WTC11 (cell line): ENCODE measurements at regions not wholly inside any gene's neighbourhood (a gene's known extent, or its start where the extent isn't known, plus 50 kb on each side); places are given as distances from the start of the nearest gene placed in this dataset.

Experiments
- ATAC-seq: fragments of 200-7000 bp; cut with Tn5 transposase; 2 replicates; pipeline ENCODE4 v1.10.0; 2021; ENCODE audit warnings: mild to moderate bottlenecking, moderate library complexity
- CTCF ChIA-PET: fragments of 300-600 bp; sonication (Branson Sonifier 250); formaldehyde crosslinking; loops from one replicate; lab custom pipeline; 2021; ENCODE audit warnings: antibody characterized with exemption; lab: Charles Lee
- POLR2A ChIA-PET: fragments of 350-600 bp; sonication (Branson Sonifier 250); formaldehyde crosslinking; loops from one replicate; lab custom pipeline; 2021; ENCODE audit warnings: antibody characterized with exemption; lab: Charles Lee
- DNase-seq: peaks from one replicate; pipeline ENCODE4 v3.0.0; 2021; ENCODE audit warnings: low spot score
- H3K27ac Mint-ChIP-seq: 2 replicates; pipeline ENCODE4 v1.8.0; 2021; ENCODE audit warnings: mixed read lengths
- H3K27me3 Mint-ChIP-seq: 2 replicates; pipeline ENCODE4 v1.8.0; 2021; ENCODE audit warnings: low read depth, mild to moderate bottlenecking, moderate library complexity, mixed read lengths
- H3K36me3 Mint-ChIP-seq: 2 replicates; pipeline ENCODE4 v1.8.0; 2021; ENCODE audit warnings: mixed read lengths
- H3K4me1 Mint-ChIP-seq: 2 replicates; pipeline ENCODE4 v1.8.0; 2022; ENCODE audit warnings: mixed read lengths
- H3K4me3 Mint-ChIP-seq: 2 replicates; pipeline ENCODE4 v1.8.0; 2021; ENCODE audit warnings: mild to moderate bottlenecking, moderate library complexity, mixed read lengths
- H3K9me3 Mint-ChIP-seq: 2 replicates; pipeline ENCODE4 v1.8.0; 2021; ENCODE audit warnings: mixed read lengths
- ATF3 ChIP-seq: sonication (generic); formaldehyde crosslinking; conservative IDR thresholded peaks from 2 replicates; pipeline ENCODE4 v1.8.1; 2022; ENCODE audit warnings: mild to moderate bottlenecking, missing genetic modification reagents
- ATF6 ChIP-seq: sonication (generic); formaldehyde crosslinking; IDR thresholded peaks from 2 replicates; pipeline ENCODE4 v1.8.1; 2023; ENCODE audit warnings: mild to moderate bottlenecking, missing genetic modification reagents
- E2F1 ChIP-seq: sonication (generic); formaldehyde crosslinking; IDR thresholded peaks from 2 replicates; pipeline ENCODE4 v1.8.0; 2022; ENCODE audit warnings: mild to moderate bottlenecking, missing genetic modification reagents
- E2F5 ChIP-seq: sonication (generic); formaldehyde crosslinking; IDR thresholded peaks from 2 replicates; pipeline ENCODE4 v1.8.1; 2022; ENCODE audit warnings: mild to moderate bottlenecking, moderate library complexity, missing genetic modification reagents
- ELF4 ChIP-seq: sonication (generic); formaldehyde crosslinking; IDR thresholded peaks from 2 replicates; pipeline ENCODE4 v1.8.1; 2022; ENCODE audit warnings: low read depth, mild to moderate bottlenecking, moderate library complexity, missing genetic modification reagents
- ESRRA ChIP-seq: sonication (generic); formaldehyde crosslinking; IDR thresholded peaks from 2 replicates; pipeline ENCODE4 v1.8.1; 2022; ENCODE audit warnings: mild to moderate bottlenecking, missing genetic modification reagents, borderline replicate concordance
- FOXJ3 ChIP-seq: sonication (generic); formaldehyde crosslinking; IDR thresholded peaks from 2 replicates; pipeline ENCODE4 v1.9.0; 2021; ENCODE audit warnings: missing genetic modification reagents, mild to moderate bottlenecking, borderline replicate concordance
- JAZF1 ChIP-seq: fragments of 250-450 bp; sonication (Bioruptor Pico); IDR thresholded peaks from 2 replicates; pipeline ENCODE4 v1.9.0; 2021; ENCODE audit warnings: moderate library complexity, mild to moderate bottlenecking, inconsistent platforms
- MYBL2 ChIP-seq: sonication (generic); formaldehyde crosslinking; IDR thresholded peaks from 2 replicates; pipeline ENCODE4 v1.8.1; 2023; ENCODE audit warnings: mild to moderate bottlenecking, moderate library complexity, missing genetic modification reagents
- NR1H2 ChIP-seq: sonication (generic); formaldehyde crosslinking; IDR thresholded peaks from 2 replicates; pipeline ENCODE4 v1.9.0; 2021; ENCODE audit warnings: mild to moderate bottlenecking, moderate library complexity, missing genetic modification reagents
- NR2C2 ChIP-seq: sonication (generic); formaldehyde crosslinking; IDR thresholded peaks from 2 replicates; pipeline ENCODE4 v1.8.0; 2022; ENCODE audit warnings: mild to moderate bottlenecking, missing genetic modification reagents
- NR3C1 ChIP-seq: sonication (generic); formaldehyde crosslinking; conservative IDR thresholded peaks from 2 replicates; pipeline ENCODE4 v1.8.1; 2023; ENCODE audit warnings: low read depth, mild to moderate bottlenecking, missing genetic modification reagents
- PRDM15 ChIP-seq: sonication (generic); formaldehyde crosslinking; IDR thresholded peaks from 2 replicates; pipeline ENCODE4 v1.8.0; 2022; ENCODE audit warnings: missing genetic modification reagents
- TCF7 ChIP-seq: sonication (generic); formaldehyde crosslinking; IDR thresholded peaks from 2 replicates; pipeline ENCODE4 v1.8.0; 2022; ENCODE audit warnings: mild to moderate bottlenecking, low read depth, missing genetic modification reagents, moderate library complexity
- ZNF232 ChIP-seq: sonication (generic); formaldehyde crosslinking; IDR thresholded peaks from 2 replicates; pipeline ENCODE4 v1.8.0; 2022; ENCODE audit warnings: mild to moderate bottlenecking, missing genetic modification reagents
- ZNF263 ChIP-seq: sonication (generic); formaldehyde crosslinking; IDR thresholded peaks from 2 replicates; pipeline ENCODE4 v1.8.1; 2022; ENCODE audit warnings: low read depth, mild to moderate bottlenecking, moderate library complexity, missing genetic modification reagents
- ZNF416 ChIP-seq: fragments of 250-450 bp; sonication (Bioruptor Pico); IDR thresholded peaks from 2 replicates; pipeline ENCODE4 v1.9.0; 2021; ENCODE audit warnings: mild to moderate bottlenecking, inconsistent platforms
- ZNF425 ChIP-seq: fragments of 250-450 bp; sonication (Bioruptor Pico); conservative IDR thresholded peaks from 2 replicates; pipeline ENCODE4 v1.9.0; 2021; ENCODE audit warnings: mild to moderate bottlenecking

- peak overlapping the region; percentile 94 for H3K27ac Mint-ChIP-seq
- DNase-seq (no peak), ATAC-seq (no peak)
- peaks cover 70% of the 10 kb centered on the region for H3K4me1 Mint-ChIP-seq
- ChIA-PET POLR2A (no interaction called here), CTCF (interaction anchor here (1.2 kb wide), 1 partner anchor 16 kb away, joined by 8 read pairs; no protein-coding TSS in a partner anchor)
- TF ChIP-seq PRDM15 (CRISPR knock-in tag) (no peak), ELF4 (CRISPR knock-in tag) (no peak), ATF3 (CRISPR knock-in tag) (no peak), TCF7 (no peak), E2F1 (CRISPR knock-in tag) (no peak), ZNF232 (no peak), ZNF263 (no peak), ESRRA (CRISPR knock-in tag) (no peak), NR2C2 (CRISPR knock-in tag) (no peak), MYBL2 (CRISPR knock-in tag) (no peak), FOXJ3 (CRISPR knock-in tag) (no peak), JAZF1 (CRISPR knock-in tag) (no peak), NR3C1 (CRISPR knock-in tag) (no peak), ATF6 (CRISPR knock-in tag) (no peak), ZNF416 (CRISPR knock-in tag) (no peak), ZNF425 (CRISPR knock-in tag) (no peak), E2F5 (no peak), NR1H2 (no peak)
- peaks cover 16% of the 10 kb centered on the region for H3K36me3 Mint-ChIP-seq
- peaks cover 8% of the 10 kb centered on the region; the same call in 1 of the 2 replicates for H3K27me3 Mint-ChIP-seq
- H3K4me3 Mint-ChIP-seq = peak overlapping the region; percentile 46
- H3K9me3 Mint-ChIP-seq = peaks cover 17% of the 10 kb centered on the region
Measured at GRCh38 chr2:122515731-122516290, 760.4 kb downstream of the TSN start.
